ENCODE measurements at regions not wholly inside any gene's neighbourhood (a gene's known extent, or its start where the extent isn't known, plus 50 kb on each side); places are given as distances from the start of the nearest gene placed in this dataset.
"Not testable (repeated sequence)": the region's sequence is repeated elsewhere in the genome, so short reads cannot be mapped to it uniquely, and the experiment has no call there.

DNA sequence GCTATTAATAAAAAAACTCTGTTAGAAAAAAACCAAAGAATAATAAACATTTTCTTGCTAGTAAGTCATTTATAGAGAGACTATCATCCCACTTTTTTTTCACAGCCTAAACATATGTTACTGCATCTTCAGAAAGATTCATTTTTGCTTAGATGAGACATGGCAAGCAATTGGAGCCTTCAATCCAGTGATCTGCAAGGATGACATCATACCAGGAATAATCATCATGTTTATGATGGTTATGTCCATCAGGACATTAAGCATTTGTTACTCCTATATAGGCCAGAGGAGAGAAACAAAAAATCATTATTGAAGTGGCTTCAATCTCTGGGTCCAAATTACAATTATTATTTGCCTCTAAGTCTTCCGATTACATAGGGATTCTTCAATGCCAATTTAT is 626.3 kb upstream of the CCNG1 start:
- no peak for DNase-seq

DNA sequence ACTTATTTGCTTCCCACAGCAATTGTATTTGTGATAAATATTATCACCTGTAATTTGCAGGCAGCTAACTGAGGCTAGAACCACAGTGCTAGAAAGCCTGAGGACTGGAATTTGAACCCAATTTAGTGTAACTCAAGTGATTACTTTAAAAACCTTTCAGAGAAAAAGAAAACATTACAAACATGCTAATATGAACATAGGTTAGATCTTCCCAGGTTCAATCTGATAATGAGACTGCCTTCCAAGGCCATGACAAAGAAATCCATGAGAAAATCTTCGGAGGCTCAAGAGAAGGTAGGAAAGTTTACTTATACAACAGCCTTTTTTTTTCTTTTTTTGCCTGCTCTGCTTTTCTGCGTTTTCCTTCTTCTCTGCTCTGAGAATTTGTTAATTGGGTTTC is 620.6 kb upstream of the CCNG1 start:
- DNase-seq = no peak

DNA sequence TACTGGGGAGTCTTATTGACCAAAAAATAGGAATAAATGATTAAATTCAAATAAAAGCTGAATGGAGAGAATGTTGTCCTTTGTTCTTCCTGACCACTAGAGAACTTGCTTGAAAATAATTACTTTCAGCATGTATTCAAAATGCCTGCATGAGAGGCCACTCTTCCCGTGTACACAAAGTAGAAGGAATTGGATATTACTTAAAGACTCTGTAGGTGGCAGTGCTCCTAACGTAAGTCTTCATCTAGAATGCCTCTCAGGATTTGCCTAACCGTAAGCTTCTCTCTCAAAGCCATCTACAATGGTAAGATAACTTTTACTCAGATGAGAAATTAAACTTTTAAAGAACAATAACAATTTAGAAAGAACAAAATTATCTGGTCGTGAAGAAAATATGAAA is 620.0 kb upstream of the CCNG1 start:
- DNase-seq = no peak

DNA sequence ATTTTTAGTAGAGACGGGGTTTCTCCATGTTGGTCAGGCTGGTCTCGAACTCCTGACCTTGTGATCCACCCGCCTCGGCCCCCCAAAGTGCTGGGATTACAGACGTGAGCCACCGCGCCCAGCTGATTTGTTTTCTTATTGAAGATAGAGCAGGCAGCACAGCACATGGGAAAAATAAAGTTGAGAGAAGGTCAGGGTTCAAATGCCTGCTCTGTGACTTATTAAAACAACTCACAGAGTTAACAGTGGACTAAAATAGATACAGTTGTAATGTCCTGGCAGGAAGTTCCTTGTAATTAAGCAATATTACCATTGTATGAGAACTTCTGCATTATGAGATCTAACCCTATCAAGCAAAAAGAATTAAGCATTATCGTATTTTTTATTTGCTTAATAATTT is 615.7 kb upstream of the CCNG1 start:
- DNase-seq = not testable (repeated sequence)

DNA sequence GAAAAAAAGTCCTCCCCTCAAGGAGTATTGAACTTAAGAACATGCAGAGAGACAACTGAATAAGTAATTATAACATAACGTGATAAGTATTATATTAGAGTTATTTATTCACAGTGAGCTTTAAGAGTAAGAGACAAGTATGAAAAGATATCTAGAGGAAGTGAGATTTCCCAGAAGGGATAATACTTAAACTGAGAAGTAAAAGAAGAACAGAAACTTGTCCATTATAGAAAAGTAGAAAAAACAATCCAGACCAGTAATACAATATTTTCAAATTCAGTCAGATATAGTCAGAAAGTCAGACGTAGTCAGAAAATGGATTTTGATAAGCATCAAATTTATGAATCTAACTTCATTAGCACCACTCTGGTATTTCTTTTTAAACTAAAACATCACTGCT is 613.0 kb upstream of the CCNG1 start:
- DNase-seq = no peak

DNA sequence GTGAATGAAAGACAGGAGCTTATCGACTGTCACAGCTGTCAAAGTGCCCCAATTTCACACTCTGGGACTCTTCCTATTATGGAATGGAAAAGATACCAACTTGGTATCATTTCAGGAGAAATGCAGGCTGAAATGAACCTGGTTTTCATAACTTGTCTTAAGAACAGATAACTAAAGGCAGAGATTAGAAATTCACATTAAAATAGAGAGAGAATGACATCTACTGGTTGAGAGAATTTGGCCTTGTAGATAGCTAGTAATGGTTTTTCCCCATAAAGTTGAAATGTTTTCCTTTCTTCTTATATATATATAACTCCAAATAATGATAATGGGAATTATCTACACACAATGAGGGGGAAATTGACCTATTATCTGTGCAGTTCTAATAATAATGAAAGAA is 600.2 kb upstream of the CCNG1 start:
- no peak for DNase-seq

DNA sequence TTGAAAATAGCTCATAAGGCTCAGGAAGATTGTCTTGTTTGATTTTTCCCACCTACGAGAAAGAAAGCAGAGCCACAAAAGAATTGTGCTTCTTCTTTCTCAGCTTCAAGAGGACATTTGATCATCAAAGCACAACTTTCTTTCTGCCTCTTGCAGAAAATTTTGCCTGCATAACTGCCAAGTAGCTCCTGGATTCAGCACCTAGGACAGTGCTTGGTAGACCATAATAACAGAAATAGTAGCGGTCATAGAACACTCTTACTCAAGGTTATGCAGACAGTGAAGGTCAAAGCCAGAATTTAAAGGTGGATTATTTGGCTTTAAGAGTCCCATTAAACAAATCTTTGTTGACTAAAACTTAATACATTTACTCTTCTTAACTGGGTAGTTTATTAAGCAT is 594.7 kb upstream of the CCNG1 start:
- no peak for DNase-seq

DNA sequence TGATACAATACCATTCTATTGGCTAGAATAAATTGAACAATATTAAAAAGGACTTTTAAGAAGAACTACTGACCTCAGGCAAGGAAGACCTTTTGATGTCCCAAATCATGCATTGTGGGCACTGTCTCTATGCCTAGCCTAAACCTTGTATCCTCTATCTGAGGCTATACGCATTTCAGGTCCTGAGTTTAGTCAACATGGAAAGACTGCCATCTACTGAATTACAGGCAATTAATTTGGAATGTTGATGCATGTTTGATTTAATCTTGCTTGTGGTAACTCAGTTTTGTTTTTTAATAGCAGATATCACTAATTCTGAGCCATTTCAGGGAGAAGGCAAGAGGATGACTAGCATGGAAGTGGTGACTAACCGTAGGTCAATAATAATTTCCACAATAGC is 585.3 kb upstream of the CCNG1 start:
- peak in 1 of 2 experiments; percentile 3 for DNase-seq

DNA sequence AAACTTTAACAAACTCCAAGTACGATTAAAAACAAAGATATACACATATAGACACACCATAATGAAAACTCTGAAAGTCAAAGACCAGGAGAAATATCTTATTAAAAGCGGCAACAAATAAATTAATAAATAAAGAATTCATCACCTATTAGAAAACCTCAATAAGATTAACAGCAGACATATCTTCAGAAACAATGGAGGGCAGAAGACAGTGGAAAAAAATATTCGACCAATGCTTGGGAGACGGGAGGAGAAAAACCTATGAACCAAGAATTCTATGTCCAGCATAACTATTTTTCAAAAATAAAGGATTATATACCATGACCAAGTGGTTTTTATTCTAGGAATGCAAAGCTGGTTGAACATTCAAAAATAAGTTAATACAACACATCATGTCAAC is 578.6 kb upstream of the CCNG1 start:
- DNase-seq = no peak

DNA sequence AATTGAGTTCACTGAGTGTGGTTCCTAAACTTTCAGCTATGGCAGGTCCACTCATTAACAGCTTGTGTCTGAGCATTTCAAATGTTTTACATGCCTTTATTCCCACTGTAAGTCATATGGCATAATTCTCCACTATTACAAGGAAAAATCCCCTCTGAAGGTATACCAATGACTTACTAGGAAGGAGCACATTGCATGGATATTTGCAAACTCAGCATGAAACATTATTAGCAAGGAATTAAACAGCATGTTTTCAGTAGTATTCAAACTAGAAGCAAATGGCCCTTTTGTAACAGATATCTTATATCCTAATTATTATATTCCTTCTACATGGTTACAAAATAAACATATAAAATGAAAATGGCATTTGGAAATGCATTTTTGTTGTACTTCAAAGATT is 566.4 kb upstream of the CCNG1 start:
- DNase-seq = no peak

DNA sequence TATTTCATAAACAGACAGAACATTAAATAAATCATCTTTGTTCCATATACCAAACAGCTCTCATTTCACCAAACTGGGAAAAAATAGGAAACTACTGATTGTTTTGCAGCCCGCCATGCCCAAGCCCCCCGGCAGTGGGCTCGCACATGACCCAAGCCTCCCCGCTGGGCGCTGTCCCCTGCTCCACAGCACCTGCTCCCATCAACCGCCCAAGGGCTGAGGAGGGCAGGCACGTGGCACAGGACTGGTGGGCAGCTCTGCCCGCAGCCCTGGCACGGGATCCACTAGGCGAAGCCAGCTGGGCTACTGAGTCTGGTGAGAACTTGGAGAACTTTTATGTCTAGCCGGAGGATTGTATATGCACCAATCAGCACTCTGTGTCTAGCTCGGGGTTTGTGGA is 554.8 kb upstream of the CCNG1 start:
- no peak for DNase-seq

DNA sequence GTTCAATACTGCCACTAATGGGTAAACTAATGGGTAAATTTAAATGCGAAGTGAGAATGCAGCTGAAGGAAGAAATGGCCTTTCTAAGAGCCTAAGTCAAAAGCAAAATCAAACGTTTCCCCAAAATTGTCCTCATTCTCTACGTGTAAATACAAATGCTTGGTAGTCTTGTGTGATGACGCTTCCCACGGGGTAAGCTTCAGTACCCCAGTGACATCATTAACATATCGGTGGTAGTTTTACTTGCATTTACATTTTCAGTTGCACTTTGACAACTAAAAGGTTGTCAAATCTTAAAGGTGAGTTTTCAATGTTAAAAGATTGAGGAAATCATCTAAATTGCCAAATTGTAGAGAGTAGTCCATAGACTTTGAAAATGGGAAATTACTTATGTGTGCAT is 550.7 kb upstream of the CCNG1 start:
- no peak for DNase-seq

DNA sequence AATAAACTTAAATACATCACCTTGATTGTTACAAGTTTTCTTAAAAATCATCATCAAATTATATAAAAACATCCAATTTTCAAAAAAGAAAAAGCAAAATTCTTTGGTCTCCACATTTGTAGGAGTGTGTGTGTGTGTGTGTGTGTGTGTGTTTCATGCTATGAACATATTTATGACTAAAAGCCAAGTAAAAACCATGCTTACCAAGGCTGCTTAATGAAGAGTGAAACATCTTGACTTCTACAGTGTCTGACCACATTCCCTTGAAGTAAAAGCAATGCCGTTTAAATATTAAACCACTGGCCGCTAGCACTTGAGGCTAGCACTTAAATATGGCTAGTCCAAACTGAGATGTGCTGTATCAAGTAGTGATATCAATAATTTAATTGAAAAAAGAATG is 549.1 kb upstream of the CCNG1 start:
- no peak for DNase-seq

DNA sequence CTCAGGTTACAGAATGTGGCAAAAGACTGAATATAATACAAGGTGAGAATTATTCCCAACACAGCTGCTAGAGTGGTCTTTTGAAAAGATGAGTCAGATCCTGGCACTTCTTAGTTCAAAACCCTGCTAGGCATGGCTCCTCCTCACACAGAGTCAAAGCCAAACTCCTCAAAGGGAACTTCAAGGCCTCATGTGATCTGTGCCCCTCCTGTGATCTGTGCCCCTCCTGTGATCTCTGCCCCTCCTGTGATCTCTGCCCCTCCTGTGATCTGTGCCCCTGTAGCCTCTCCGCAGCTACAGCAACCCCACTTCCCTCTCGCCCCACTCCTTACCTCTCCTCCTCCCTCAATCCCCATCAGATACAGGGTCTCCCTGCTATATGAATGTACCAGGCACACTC is 525.5 kb upstream of the CCNG1 start:
- DNase-seq = no peak

DNA sequence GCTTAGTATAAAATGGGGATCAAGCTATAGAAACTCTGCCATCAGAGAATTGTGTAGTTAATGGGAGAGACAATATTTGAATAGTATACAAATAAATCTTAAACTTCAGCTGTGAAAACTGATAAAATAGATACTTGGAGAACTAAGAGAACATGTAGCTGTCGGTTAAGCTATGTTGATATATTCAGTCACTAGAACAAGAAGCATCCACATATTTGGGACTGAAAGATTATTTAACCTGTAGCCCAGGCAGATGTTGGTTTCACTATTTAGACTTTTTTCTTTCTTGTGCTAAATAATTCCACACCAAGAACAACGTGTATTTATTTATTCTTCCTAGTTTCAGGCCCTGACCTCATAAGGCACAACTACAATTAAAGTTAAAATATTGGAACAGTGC is 521.0 kb upstream of the CCNG1 start:
- no peak for DNase-seq

DNA sequence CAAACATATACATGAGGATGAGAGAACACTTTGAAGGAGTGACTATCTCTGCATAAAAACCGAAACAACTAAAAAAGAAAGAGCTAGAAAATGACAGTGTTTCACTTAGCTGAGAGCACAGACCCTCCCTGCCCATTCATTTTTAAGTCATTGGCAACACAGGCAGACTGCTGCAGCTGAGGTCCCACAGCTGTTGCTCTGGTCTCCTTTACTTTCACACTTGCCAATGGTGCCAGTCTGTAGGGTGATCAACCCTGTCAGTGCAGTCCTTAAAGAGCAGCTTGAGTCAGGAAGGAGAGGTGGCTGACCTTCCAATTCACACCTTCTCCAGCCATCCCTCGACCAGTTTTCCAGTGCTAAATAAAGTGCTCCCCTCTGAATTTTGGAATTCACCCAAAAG is 508.3 kb upstream of the CCNG1 start:
- DNase-seq = no peak

DNA sequence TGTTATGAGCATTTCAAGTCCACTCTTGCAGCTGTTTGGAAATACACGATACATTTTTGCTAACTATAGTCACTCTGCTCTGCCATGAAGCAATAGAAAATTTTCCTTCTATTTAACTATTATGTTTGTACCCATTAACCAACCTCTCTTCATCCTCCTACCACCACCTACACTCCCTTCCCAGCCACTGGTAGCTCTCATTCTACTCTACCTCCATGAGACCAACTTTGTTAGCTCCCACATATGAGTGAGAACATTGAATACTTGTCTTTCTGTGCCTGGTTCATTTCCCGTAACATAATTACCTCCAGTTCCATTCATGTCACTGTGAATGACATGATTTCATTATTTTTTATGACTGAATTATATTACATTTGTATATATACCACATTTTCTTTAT is 505.9 kb upstream of the CCNG1 start:
- DNase-seq = no peak

DNA sequence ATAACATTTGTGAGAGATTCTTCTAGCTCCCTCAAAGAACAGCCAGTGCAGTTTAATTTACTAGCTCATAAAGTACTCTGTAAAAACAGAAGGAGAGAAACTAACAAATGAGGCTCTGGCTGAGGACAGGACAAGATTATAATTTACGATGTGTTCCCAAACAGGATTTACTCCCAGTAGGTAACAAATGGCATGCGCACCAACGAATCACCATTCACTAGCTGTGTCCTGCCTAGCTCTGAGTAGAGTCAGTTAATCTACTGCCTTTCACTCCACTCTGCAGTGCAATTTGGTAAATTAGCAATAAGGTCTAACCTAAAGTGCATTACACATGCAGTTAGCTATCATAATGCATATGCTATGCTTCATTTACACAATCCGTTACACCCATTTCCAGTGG is 497.4 kb upstream of the CCNG1 start:
- DNase-seq = peak in 1 of 2 experiments; percentile 10

DNA sequence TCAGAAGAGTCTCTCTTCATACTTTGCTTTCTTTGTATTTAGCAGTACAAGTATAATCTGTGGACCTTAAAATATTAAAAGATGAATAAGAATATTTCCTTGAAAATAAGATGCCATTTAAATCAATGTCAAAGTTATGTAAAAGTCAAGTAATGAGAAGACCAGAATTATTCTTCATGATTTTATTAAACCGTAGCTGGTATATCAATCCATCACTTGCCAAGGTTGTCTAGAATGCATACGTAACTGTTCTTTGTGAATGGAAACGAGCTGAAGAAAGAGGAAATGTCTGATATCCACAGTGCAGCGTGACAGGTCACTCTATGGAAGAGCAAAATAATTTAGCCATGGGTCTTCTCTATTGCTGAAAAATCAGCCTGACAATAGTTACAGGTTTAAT is 488.7 kb upstream of the CCNG1 start:
- no peak for DNase-seq

DNA sequence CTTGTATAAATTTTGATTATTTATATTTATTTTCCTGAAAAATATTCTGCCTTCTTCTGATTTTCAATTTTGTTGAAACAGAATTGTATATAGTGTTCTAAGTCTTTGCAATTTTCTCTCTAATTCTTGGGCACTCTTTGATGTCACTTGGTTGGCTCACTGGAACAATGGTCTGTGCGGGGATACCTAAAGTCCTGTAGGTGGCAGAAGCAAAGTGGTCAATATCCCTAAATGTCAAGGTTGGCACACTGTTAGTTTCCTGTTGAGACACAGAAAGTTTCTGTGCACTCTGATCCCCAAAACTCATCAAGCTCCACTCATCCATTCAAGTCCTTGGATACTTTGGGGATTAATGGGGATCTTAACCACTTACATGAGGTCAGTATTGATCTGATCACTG is 480.8 kb upstream of the CCNG1 start:
- DNase-seq = no peak

DNA sequence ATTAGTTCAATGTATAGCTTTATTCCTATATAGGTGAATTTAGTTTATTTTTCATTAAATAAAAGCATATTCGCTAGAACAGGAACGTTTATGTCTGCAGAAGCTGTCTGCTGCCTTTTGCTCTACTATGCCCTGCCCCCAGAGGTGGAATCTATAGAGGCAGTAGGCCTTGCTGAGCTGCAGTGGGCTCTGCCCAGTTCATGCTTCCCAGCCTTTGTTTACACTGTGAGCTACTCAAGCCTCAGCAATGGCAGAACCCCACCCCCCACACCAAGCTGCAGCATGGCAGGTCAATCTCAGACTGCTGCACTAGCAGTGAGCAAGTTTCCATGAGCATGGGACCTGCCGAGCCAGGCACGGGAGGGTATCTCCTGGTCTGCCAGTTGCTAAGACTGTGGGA is 473.3 kb upstream of the CCNG1 start:
- not testable (repeated sequence) for DNase-seq

DNA sequence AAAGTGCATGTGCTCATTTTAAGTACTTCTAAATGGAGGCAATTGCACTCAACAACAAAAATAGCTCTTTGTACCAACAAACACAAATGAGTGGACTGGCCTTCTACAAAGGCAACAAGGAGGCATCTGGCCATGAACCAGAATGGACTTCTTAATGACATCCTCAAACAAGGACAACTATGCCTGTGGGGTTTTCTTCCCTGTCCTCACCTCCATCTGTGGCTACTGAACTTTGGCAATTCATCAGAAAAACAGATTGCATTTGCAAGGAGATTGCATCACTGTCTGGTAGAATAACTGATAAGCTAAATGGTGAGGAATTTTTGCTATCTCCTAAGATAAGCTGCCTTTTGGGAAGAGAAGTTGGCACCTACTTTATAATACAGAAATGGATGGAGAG is 447.3 kb upstream of the CCNG1 start:
- no peak for DNase-seq

DNA sequence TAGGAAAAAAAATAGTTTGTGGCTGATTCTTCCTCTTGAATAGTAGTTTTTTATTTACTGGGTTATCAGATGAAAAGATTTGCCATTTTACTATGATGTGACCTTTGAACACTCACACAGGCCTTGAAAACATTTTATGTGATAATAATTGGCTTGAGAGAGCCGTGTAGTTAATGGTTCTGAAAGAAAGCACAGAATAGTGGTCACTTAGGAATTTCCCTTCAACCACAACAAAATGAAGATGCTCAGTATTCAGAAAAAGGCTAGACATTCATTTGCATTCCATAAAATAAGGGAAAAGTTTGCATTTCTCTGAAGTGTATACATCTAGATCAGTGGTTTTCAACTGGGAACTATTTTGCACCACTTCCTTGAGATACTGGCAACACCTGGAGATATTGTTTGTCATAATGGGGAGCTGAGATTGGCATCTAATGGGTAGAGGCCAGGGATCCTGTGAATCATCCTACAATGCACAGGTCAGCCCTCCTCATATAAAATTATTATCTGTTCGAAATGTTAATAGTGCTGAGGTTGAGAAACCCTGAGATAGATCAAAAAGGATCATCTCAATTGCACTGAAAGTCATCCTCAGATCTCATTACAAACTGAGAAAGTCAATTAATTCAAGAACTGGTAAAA is 446.4 kb upstream of the CCNG1 start:
- DNase-seq = no peak

DNA sequence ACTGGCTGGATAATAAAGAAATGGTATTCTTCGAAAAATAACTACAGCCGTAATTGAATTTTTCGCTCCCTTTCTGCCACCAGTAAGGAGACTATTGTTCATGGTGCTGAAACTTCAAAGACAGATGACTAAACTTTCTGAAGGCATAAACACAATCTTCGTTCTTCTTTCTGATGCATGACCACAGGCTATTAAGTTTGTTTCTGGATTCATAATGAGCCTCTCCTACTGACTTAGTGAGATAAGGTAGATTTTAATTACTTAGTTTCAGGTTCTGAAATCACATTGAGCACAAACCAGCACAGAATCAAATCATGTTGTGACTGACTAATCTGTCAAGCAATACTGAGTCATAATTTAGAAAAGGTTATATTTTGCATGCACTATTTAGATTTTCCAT is 441.8 kb upstream of the CCNG1 start:
- DNase-seq = no peak

DNA sequence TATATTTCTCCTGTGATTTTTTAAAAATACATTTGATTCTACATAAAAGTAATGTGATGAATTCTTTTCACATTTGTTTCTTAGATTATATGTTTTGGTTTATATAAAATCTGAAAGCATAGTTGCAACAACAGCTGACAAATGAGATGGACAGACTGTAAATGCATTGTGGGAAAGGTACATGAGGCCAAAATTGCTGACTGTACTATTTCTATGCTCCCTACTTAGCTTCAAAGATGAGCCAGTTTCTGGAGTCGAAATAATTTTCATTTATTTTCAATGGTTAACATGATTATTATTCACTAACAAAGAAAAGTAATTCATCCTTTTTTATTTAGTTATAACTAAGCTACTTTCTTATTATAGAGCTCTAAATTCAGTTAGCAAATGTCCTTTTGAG is 441.3 kb upstream of the CCNG1 start:
- DNase-seq = no peak

DNA sequence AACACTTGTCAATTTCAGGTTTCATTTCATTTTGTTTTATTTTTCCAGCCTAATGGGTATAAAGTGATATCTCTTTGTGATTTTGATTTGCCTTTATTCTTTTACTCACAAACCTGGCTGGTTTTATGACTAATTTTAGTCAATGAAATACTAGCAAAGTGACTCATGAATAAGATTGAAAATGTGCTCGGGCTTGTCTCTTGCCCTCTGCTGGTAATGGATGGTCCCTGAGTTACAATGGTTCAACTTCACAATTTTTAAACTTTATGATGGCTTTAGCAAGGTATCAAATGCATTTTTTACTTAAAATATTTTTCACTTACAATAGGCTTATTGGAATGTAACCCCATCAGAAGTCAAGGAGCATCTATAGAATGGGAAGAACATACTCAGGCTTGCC is 431.4 kb upstream of the CCNG1 start:
- DNase-seq = no peak
